GM23338 (cell line): ENCODE measurements at regions not wholly inside any gene's neighbourhood (a gene's known extent, or its start where the extent isn't known, plus 50 kb on each side); places are given as distances from the start of the nearest gene placed in this dataset.
"Not testable (repeated sequence)": the region's sequence is repeated elsewhere in the genome, so short reads cannot be mapped to it uniquely, and the experiment has no call there.

Experiments used
- CREB1 ChIP-seq: fragments of 250-450 bp; sonication (Bioruptor Pico); IDR thresholded peaks from 2 replicates; pipeline ENCODE4 v1.5.0; 2020; ENCODE audit warnings: low read depth, mild to moderate bottlenecking, moderate library complexity
- CTCF ChIP-seq, 2 experiments: fragments of 200-600 bp in 1 of 2; sonication (generic) in 1 of 2; conservative IDR thresholded peaks; 2 replicates each; pipeline versions ENCODE4 v1.5.1 to v1.6.1; 2016 to 2017; ENCODE audit warnings: antibody characterized with exemption in 2 of 2, low read depth in 2 of 2, mild to moderate bottlenecking in 2 of 2, moderate library complexity in 1 of 2
- EZH2 ChIP-seq: fragments of 200-600 bp; sonication (generic); IDR thresholded peaks from one replicate; pipeline ENCODE4 v1.8.0; 2017; ENCODE audit warnings: antibody characterized with exemption, mild to moderate bottlenecking, low read depth; ENCODE audit not compliant: unreplicated experiment
- EZH2phosphoT487 ChIP-seq: fragments of 200-600 bp; sonication (generic); IDR thresholded peaks from one replicate; pipeline ENCODE4 v1.8.1; 2018; ENCODE audit warnings: antibody characterized with exemption; ENCODE audit not compliant: unreplicated experiment
- JUNB ChIP-seq: IDR thresholded peaks from one replicate; pipeline ENCODE4 v1.6.1; 2016; ENCODE audit warnings: antibody characterized with exemption; ENCODE audit not compliant: unreplicated experiment
- NANOG ChIP-seq: IDR thresholded peaks from 2 replicates; pipeline ENCODE4 v1.6.1; 2016; ENCODE audit warnings: antibody characterized with exemption, borderline replicate concordance
- POLR2AphosphoS5 ChIP-seq: IDR thresholded peaks from 2 replicates; pipeline ENCODE4 v1.6.1; 2016; ENCODE audit warnings: antibody characterized with exemption, low read depth
- REST ChIP-seq: IDR thresholded peaks from one replicate; pipeline ENCODE4 v1.6.1; 2018; ENCODE audit warnings: antibody characterized with exemption; ENCODE audit not compliant: unreplicated experiment
- STAT1 ChIP-seq: IDR thresholded peaks from one replicate; pipeline ENCODE4 v1.6.1; 2016; ENCODE audit warnings: antibody characterized with exemption; ENCODE audit not compliant: unreplicated experiment
- ZNF114 ChIP-seq: fragments of 250-450 bp; sonication (Bioruptor Pico); IDR thresholded peaks from 2 replicates; pipeline ENCODE4 v1.5.0; 2020; ENCODE audit warnings: mild to moderate bottlenecking, moderate library complexity
- ZNF331 ChIP-seq: fragments of 250-450 bp; sonication (Bioruptor Pico); IDR thresholded peaks from 2 replicates; pipeline ENCODE4 v1.5.0; 2020; ENCODE audit warnings: low read depth, mild to moderate bottlenecking, moderate library complexity
- TF ChIP-seq, protein P1 (sequence below): IDR thresholded peaks from 2 replicates; pipeline ENCODE4 v1.6.1; 2016; ENCODE audit warnings: antibody characterized with exemption
- TF ChIP-seq, protein P2 (sequence below): fragments of 250-450 bp; sonication (Bioruptor Pico); IDR thresholded peaks from 2 replicates; pipeline ENCODE4 v1.5.0; 2020; ENCODE audit warnings: mild to moderate bottlenecking, moderate library complexity

DNA sequence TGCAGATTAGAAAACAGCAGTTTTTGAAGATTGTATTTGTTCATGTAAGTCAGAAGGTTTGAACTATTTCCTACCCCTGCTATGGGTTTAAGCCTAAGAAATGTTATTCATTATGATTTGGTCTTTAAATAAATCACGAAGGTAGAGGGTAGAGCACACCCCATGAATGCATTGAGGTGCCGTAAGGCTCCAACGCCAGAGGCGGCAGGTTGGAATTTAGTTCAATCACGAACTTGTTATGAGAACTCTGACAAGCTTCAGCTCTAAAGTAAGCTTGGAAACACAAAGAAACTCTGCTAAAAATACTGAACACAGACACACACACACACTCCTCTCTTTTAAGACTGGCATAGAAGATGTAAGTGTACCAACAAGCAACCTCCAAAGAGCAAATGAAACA lies 2974.6 kb upstream of the OR11H1 start:
- TF ChIP-seq CTCF (conservative IDR thresholded peaks at IDR 0.05; ENCODE audit: low read depth in 2 of 2); EZH2; REST; POLR2AphosphoS5; CREB1; ZNF331 (CRISPR knock-in tag); NANOG; EZH2phosphoT487; JUNB; STAT1; ZNF114 (CRISPR knock-in tag): not testable (repeated sequence)
- TF ChIP-seq, protein P1, sequence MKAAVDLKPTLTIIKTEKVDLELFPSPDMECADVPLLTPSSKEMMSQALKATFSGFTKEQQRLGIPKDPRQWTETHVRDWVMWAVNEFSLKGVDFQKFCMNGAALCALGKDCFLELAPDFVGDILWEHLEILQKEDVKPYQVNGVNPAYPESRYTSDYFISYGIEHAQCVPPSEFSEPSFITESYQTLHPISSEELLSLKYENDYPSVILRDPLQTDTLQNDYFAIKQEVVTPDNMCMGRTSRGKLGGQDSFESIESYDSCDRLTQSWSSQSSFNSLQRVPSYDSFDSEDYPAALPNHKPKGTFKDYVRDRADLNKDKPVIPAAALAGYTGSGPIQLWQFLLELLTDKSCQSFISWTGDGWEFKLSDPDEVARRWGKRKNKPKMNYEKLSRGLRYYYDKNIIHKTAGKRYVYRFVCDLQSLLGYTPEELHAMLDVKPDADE, result not testable (repeated sequence)
- TF ChIP-seq, protein P2, sequence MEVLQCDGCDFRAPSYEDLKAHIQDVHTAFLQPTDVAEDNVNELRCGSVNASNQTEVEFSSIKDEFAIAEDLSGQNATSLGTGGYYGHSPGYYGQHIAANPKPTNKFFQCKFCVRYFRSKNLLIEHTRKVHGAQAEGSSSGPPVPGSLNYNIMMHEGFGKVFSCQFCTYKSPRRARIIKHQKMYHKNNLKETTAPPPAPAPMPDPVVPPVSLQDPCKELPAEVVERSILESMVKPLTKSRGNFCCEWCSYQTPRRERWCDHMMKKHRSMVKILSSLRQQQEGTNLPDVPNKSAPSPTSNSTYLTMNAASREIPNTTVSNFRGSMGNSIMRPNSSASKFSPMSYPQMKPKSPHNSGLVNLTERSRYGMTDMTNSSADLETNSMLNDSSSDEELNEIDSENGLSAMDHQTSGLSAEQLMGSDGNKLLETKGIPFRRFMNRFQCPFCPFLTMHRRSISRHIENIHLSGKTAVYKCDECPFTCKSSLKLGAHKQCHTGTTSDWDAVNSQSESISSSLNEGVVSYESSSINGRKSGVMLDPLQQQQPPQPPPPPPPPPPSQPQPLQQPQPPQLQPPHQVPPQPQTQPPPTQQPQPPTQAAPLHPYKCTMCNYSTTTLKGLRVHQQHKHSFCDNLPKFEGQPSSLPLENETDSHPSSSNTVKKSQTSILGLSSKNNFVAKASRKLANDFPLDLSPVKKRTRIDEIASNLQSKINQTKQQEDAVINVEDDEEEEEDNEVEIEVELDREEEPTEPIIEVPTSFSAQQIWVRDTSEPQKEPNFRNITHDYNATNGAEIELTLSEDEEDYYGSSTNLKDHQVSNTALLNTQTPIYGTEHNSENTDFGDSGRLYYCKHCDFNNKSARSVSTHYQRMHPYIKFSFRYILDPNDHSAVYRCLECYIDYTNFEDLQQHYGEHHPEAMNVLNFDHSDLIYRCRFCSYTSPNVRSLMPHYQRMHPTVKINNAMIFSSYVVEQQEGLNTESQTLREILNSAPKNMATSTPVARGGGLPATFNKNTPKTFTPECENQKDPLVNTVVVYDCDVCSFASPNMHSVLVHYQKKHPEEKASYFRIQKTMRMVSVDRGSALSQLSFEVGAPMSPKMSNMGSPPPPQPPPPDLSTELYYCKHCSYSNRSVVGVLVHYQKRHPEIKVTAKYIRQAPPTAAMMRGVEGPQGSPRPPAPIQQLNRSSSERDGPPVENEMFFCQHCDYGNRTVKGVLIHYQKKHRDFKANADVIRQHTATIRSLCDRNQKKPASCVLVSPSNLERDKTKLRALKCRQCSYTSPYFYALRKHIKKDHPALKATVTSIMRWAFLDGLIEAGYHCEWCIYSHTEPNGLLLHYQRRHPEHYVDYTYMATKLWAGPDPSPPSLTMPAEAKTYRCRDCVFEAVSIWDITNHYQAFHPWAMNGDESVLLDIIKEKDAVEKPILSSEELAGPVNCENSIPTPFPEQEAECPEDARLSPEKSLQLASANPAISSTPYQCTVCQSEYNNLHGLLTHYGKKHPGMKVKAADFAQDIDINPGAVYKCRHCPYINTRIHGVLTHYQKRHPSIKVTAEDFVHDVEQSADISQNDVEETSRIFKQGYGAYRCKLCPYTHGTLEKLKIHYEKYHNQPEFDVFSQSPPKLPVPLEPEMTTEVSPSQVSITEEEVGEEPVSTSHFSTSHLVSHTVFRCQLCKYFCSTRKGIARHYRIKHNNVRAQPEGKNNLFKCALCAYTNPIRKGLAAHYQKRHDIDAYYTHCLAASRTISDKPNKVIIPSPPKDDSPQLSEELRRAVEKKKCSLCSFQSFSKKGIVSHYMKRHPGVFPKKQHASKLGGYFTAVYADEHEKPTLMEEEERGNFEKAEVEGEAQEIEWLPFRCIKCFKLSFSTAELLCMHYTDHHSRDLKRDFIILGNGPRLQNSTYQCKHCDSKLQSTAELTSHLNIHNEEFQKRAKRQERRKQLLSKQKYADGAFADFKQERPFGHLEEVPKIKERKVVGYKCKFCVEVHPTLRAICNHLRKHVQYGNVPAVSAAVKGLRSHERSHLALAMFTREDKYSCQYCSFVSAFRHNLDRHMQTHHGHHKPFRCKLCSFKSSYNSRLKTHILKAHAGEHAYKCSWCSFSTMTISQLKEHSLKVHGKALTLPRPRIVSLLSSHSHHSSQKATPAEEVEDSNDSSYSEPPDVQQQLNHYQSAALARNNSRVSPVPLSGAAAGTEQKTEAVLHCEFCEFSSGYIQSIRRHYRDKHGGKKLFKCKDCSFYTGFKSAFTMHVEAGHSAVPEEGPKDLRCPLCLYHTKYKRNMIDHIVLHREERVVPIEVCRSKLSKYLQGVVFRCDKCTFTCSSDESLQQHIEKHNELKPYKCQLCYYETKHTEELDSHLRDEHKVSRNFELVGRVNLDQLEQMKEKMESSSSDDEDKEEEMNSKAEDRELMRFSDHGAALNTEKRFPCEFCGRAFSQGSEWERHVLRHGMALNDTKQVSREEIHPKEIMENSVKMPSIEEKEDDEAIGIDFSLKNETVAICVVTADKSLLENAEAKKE (CRISPR knock-in tag), result not testable (repeated sequence)
